ENCODE measurements at regions not wholly inside any gene's neighbourhood (a gene's known extent, or its start where the extent isn't known, plus 50 kb on each side); places are given as distances from the start of the nearest gene placed in this dataset.
A peak's percentile ranks its signal among the peaks of the same experiment; 100 is the strongest.

DNA sequence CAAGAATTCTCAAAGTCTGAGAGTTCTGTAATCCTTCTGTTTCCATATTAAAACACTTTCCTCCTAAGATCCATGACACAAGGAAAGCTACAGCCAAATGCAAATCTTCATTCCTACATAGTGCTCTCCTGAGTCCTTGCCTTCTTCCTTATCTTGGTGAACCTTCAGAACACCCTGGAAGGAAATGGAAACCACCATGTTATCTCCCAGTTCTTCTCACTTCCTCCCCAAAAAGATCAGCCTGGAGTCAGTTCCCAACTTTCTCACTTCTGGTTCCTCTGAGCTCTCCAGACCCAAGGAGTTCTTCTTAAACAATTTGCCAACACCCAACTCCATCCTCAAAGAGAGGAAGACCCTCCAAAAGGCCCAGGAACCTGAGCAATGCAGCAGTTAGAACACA is 193.3 kb upstream of the CCN2 start:
- no peak for TF ChIP-seq FOXP2 (optimal IDR thresholded peaks at IDR 0.05; ENCODE audit: control extremely low read depth, extremely low read length, insufficient read depth)
- no peak for TF ChIP-seq POLR2AphosphoS5 (IDR thresholded peaks at IDR 0.05; ENCODE audit: borderline replicate concordance, low read depth, low read length)
- TF ChIP-seq EZH2 (IDR thresholded peaks at IDR 0.05), result no peak
- no peak overlapping the region for H3K9ac ChIP-seq (ENCODE audit: insufficient read length)
- no peaks in the 10 kb centered on the region for H3K36me3 ChIP-seq (ENCODE audit: insufficient read depth, low read length)
- no peak for DNase-seq (ENCODE audit: low read depth, low spot score)
- no peak overlapping the region for H3K4me3 ChIP-seq
- H3K9me3 ChIP-seq (ENCODE audit: low read depth, low read length), result no peaks in the 10 kb centered on the region
- no peak overlapping the region for H3K27ac ChIP-seq

DNA sequence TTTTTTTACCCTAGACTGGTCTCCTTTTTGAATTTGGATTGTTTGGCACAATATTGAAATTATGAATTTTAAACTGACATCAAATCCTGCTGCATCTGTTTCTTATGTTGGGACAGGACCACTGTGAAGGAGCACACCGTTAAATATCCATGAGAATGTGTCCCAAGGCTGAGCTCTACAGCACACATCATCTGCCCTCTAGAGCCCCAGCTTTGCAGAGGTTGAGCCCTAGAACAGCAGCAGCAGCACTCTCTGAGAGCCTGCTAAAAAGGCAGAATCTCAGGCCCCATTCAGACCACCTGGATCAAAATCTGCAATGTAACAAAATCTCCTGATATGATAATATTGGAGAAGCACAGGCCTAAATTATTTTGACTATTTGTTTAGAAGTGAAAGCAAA is 192.1 kb upstream of the CCN2 start:
- Histone ChIP-seq H3K9ac (ENCODE audit: insufficient read length) (no peak overlapping the region), H3K4me3 (no peak overlapping the region), H3K36me3 (ENCODE audit: insufficient read depth, low read length) (no peaks in the 10 kb centered on the region), H3K9me3 (ENCODE audit: low read depth, low read length) (no peaks in the 10 kb centered on the region), H3K27ac (no peak overlapping the region)
- DNase-seq (ENCODE audit: low read depth, low spot score), result no peak
- TF ChIP-seq POLR2AphosphoS5 (IDR thresholded peaks at IDR 0.05; ENCODE audit: borderline replicate concordance, low read depth, low read length) (no peak), FOXP2 (optimal IDR thresholded peaks at IDR 0.05; ENCODE audit: control extremely low read depth, extremely low read length, insufficient read depth) (no peak), EZH2 (IDR thresholded peaks at IDR 0.05) (no peak)

DNA sequence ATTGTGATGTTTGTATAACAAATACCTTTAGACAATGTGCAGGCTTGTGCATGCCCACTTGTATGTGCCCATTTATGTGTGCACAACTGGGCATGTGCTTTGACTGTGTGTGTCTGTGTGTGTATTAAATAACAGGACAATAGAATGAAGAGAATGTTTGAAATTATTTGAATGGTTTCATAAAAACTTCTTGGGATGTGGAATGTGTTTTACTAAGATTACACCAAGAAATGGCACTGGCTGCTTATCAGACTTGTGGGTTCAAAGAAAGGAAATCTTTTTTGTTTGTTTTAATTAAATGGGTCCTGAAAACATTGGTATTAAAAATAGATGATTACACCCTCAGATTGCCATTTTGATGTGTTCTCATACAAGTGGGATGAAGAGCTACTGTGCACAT is 191.6 kb upstream of the CCN2 start:
- Histone ChIP-seq H3K9ac (ENCODE audit: insufficient read length) (no peak overlapping the region), H3K36me3 (ENCODE audit: insufficient read depth, low read length) (no peaks in the 10 kb centered on the region), H3K9me3 (ENCODE audit: low read depth, low read length) (no peaks in the 10 kb centered on the region), H3K4me3 (no peak overlapping the region), H3K27ac (no peak overlapping the region)
- TF ChIP-seq POLR2AphosphoS5 (IDR thresholded peaks at IDR 0.05; ENCODE audit: borderline replicate concordance, low read depth, low read length) (no peak), FOXP2 (optimal IDR thresholded peaks at IDR 0.05; ENCODE audit: control extremely low read depth, extremely low read length, insufficient read depth) (no peak), EZH2 (IDR thresholded peaks at IDR 0.05) (no peak)
- DNase-seq (ENCODE audit: low read depth, low spot score), result no peak

DNA sequence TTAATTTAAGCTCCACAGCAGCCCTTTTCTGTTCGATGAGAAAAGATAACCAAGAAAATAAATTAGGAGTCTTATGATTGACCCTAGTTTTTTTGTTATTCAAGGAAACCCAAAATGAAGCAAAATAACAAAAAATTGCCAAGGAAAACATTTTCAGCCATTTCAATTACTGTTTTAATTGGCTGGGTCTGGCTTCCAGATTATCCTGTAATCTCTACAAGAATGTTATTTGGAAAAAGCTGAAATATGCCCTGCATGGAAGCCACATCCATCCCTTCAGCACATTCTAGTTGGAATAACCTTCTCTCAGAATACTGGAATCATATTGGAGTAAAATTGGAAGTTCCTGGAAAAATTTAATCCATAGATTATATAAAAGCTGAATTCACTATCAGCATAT is 191.1 kb upstream of the CCN2 start:
- no peaks in the 10 kb centered on the region for H3K36me3 ChIP-seq (ENCODE audit: insufficient read depth, low read length)
- no peak overlapping the region for H3K27ac ChIP-seq
- H3K9ac ChIP-seq (ENCODE audit: insufficient read length), result no peak overlapping the region
- H3K4me3 ChIP-seq, result no peak overlapping the region
- DNase-seq (ENCODE audit: low read depth, low spot score), result no peak
- no peaks in the 10 kb centered on the region for H3K9me3 ChIP-seq (ENCODE audit: low read depth, low read length)
- TF ChIP-seq EZH2 (IDR thresholded peaks at IDR 0.05) (no peak), POLR2AphosphoS5 (IDR thresholded peaks at IDR 0.05; ENCODE audit: borderline replicate concordance, low read depth, low read length) (no peak), FOXP2 (optimal IDR thresholded peaks at IDR 0.05; ENCODE audit: control extremely low read depth, extremely low read length, insufficient read depth) (no peak)

DNA sequence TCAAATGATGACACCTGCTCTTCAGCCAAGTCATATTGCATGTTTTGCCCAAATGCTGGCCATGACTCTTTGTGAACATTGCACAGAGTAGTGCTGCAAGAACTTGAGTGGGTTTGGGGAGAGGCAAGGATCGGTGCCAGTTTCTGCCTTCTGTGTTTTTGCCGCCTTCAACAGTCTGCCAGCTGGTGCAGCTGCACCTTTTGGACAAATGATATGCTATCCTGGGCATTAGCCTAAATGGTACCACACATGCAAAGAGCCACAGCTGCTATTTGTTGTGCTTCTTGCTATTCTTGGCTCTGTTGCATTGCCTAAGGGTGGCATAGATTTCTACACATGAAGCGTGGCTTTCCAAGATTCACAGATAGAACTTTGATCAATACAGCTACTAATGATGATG is 189.0 kb upstream of the CCN2 start:
- Histone ChIP-seq H3K9me3 (ENCODE audit: low read depth, low read length) (no peaks in the 10 kb centered on the region), H3K4me3 (no peak overlapping the region), H3K27ac (no peak overlapping the region), H3K9ac (ENCODE audit: insufficient read length) (no peak overlapping the region), H3K36me3 (ENCODE audit: insufficient read depth, low read length) (no peaks in the 10 kb centered on the region)
- no peak for DNase-seq (ENCODE audit: low read depth, low spot score)
- TF ChIP-seq EZH2 (IDR thresholded peaks at IDR 0.05), result no peak
- no peak for TF ChIP-seq FOXP2 (optimal IDR thresholded peaks at IDR 0.05; ENCODE audit: control extremely low read depth, extremely low read length, insufficient read depth)
- no peak for TF ChIP-seq POLR2AphosphoS5 (IDR thresholded peaks at IDR 0.05; ENCODE audit: borderline replicate concordance, low read depth, low read length)

DNA sequence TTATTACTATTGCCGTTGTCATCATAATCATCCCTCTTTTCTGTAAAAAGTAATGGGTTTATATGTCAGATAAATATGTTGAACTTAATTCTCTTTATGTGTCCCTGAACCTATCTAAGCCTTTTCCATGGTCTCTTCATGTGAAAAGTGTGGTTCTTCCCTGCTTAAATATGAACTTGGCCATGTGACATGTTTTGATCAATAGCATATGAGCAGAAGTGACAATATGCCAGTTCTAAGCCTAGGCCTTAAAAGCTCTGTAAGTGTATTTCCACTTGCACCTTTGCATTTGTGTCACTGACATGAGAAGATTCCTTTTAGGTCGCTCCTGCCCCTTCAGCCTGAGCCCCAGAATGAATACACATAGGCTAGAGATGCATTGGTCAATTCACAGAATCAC is 188.4 kb upstream of the CCN2 start:
- Histone ChIP-seq H3K4me3 (no peak overlapping the region), H3K36me3 (ENCODE audit: insufficient read depth, low read length) (no peaks in the 10 kb centered on the region), H3K27ac (no peak overlapping the region), H3K9me3 (ENCODE audit: low read depth, low read length) (no peaks in the 10 kb centered on the region), H3K9ac (ENCODE audit: insufficient read length) (no peak overlapping the region)
- no peak for TF ChIP-seq EZH2 (IDR thresholded peaks at IDR 0.05)
- DNase-seq (ENCODE audit: low read depth, low spot score), result no peak

DNA sequence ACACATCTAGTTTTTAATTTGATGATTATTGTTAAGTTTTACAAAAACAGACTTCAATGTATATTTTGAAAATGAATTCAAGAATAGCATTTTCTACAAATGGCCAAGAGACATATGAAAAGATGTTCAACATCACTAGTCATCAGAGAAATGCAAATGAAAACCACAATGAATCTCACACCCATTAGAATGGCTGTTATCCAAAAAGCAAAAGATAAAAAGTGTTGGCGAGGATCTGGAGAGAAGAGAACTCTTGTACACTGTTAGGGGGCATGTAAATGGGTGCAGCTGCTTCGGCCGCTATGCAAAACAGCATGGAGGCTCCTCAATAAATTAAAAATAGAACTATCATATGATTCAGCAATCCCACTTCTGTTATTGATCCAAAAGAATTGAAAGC is 185.8 kb upstream of the CCN2 start:
- TF ChIP-seq POLR2AphosphoS5 (IDR thresholded peaks at IDR 0.05; ENCODE audit: borderline replicate concordance, low read depth, low read length) (no peak), EZH2 (IDR thresholded peaks at IDR 0.05) (no peak), FOXP2 (optimal IDR thresholded peaks at IDR 0.05; ENCODE audit: control extremely low read depth, extremely low read length, insufficient read depth) (no peak)
- Histone ChIP-seq H3K36me3 (ENCODE audit: insufficient read depth, low read length) (no peaks in the 10 kb centered on the region), H3K9me3 (ENCODE audit: low read depth, low read length) (no peaks in the 10 kb centered on the region), H3K27ac (no peak overlapping the region), H3K9ac (ENCODE audit: insufficient read length) (no peak overlapping the region), H3K4me3 (no peak overlapping the region)
- no peak for DNase-seq (ENCODE audit: low read depth, low spot score)

DNA sequence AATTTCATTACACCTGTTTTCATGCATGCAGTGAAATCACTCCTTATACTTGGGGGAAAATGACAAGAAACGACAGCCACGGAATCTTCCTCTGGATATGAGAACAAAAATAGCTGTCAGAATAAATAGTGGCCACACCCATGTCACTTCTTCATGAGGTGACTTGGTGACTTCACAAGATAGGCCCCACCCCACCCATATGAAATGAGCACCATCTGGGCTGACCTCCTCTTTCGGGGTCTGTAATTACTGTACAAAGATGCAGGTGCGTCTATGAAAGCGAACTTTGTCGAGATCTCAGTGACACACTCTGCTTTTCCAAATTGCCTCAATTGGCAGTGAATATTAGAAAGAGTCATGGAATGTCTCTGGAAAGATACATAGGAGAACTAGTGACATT is 184.2 kb upstream of the CCN2 start:
- Histone ChIP-seq H3K4me3 (no peak overlapping the region), H3K27ac (no peak overlapping the region), H3K9me3 (ENCODE audit: low read depth, low read length) (no peaks in the 10 kb centered on the region), H3K36me3 (ENCODE audit: insufficient read depth, low read length) (no peaks in the 10 kb centered on the region), H3K9ac (ENCODE audit: insufficient read length) (no peak overlapping the region)
- no peak for TF ChIP-seq POLR2AphosphoS5 (IDR thresholded peaks at IDR 0.05; ENCODE audit: borderline replicate concordance, low read depth, low read length)
- no peak for TF ChIP-seq EZH2 (IDR thresholded peaks at IDR 0.05)
- no peak for TF ChIP-seq FOXP2 (optimal IDR thresholded peaks at IDR 0.05; ENCODE audit: control extremely low read depth, extremely low read length, insufficient read depth)
- DNase-seq (ENCODE audit: low read depth, low spot score), result no peak

DNA sequence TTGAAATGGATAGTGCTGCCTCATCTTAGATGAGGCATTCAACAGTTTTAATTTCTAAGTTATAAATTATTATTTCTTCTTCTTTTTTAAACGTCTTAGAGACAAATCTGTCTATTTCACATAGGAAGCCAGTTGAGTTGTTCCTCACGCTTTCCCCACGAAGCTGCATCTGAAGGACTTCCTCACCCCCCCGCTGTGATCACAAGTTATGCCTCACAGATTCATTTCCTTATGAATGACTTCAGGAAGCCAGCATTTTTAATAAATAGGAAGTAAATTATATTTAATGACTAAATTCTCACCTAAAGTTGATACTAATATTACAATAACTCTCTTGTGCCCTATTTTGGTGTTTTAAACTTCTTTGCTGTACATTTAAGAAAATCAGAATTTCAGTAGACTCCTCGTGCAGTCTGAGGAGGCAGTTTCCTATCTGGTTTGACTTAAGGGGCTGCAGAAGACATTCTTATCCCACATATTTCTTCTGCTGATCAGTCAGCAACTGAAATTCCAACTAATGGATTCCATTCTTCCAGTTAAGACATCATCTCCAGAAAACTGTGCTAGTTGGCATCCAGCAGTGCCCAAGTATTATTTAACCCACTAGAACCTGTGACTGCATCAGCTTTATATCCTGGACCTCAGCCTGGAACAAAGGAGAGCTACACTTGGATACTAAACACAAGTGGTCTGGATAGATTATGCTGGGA is 182.7 kb upstream of the CCN2 start:
- TF ChIP-seq EZH2 (IDR thresholded peaks at IDR 0.05), result no peak
- no peak for TF ChIP-seq POLR2AphosphoS5 (IDR thresholded peaks at IDR 0.05; ENCODE audit: borderline replicate concordance, low read depth, low read length)
- TF ChIP-seq FOXP2 (optimal IDR thresholded peaks at IDR 0.05; ENCODE audit: control extremely low read depth, extremely low read length, insufficient read depth), result no peak
- Histone ChIP-seq H3K9ac (ENCODE audit: insufficient read length) (no peak overlapping the region), H3K9me3 (ENCODE audit: low read depth, low read length) (no peaks in the 10 kb centered on the region), H3K4me3 (no peak overlapping the region), H3K36me3 (ENCODE audit: insufficient read depth, low read length) (no peaks in the 10 kb centered on the region), H3K27ac (no peak overlapping the region)
- DNase-seq (ENCODE audit: low read depth, low spot score), result peak; percentile 40
